Esophagus muscularis mucosa (tissue), 4 donors: ENCODE measurements at regions not wholly inside any gene's neighbourhood (a gene's known extent, or its start where the extent isn't known, plus 50 kb on each side); places are given as distances from the start of the nearest gene placed in this dataset.
"Not testable (repeated sequence)": the region's sequence is repeated elsewhere in the genome, so short reads cannot be mapped to it uniquely, and the experiment has no call there.

Experiments used
- DNase-seq: peaks from one replicate; pipeline ENCODE4 v3.0.0-alpha.2; 2017; ENCODE audit errors: extremely low spot score
- H3K27ac ChIP-seq, 4 donors: fragments of 200-600 bp; sonication (generic); replicated peaks in 1 of 4; 1 replicate in 3 of 4; 2 replicates in 1 of 4; pipeline ENCODE4 v1.5.1; 2016 to 2019; ENCODE audit warnings: mild to moderate bottlenecking in 1 of 4
- H3K27me3 ChIP-seq, 4 donors: fragments of 200-600 bp; sonication (generic); one replicate each; pipeline versions ENCODE4 v1.5.1 to v1.6.0; 2016 to 2019
- H3K36me3 ChIP-seq, 4 donors: fragments of 200-600 bp; sonication (generic); one replicate each; pipeline ENCODE4 v1.5.1; 2016 to 2019
- H3K4me1 ChIP-seq, 4 donors: fragments of 200-600 bp; sonication (generic); one replicate each; pipeline ENCODE4 v1.5.1; 2016 to 2019
- H3K4me3 ChIP-seq, 4 donors: fragments of 200-600 bp; sonication (generic); 1 replicate in 2 of 4; 2 replicates in 2 of 4; pipeline ENCODE4 v1.5.1; 2016 to 2019; ENCODE audit warnings: mild to moderate bottlenecking in 4 of 4, moderate library complexity in 1 of 4
- H3K9me3 ChIP-seq, 4 donors: fragments of 200-600 bp; sonication (generic); 1 replicate in 3 of 4; 2 replicates in 1 of 4; pipeline ENCODE4 v1.5.1; 2016 to 2019
- CTCF ChIP-seq, 3 experiments: fragments of 200-600 bp in 2 of 3; fragments of 450-650 bp in 1 of 3; sonication (generic) in 2 of 3; IDR thresholded peaks; one replicate each; pipeline ENCODE4 v1.5.1; 2017 to 2019; ENCODE audit warnings: antibody characterized with exemption in 3 of 3, mild to moderate bottlenecking in 2 of 3, moderate library complexity in 1 of 3
- EP300 ChIP-seq: sonication (generic); formaldehyde crosslinking; IDR thresholded peaks from one replicate; pipeline ENCODE4 v1.6.1; 2017; ENCODE audit warnings: antibody characterized with exemption
- POLR2A ChIP-seq: fragments of 450-650 bp; IDR thresholded peaks from one replicate; pipeline ENCODE4 v1.6.1; 2017; ENCODE audit warnings: antibody characterized with exemption, moderate library complexity, mild to moderate bottlenecking, low read depth
- POLR2AphosphoS5 ChIP-seq, 2 donors: sonication (generic); formaldehyde crosslinking; IDR thresholded peaks; one replicate each; pipeline ENCODE4 v1.6.1; 2017; ENCODE audit warnings: antibody characterized with exemption in 2 of 2
- WGBS: methylation state at CpG from one replicate; pipeline ENCODE4 v1.1.5; 2018; 5-methylcytosine and 5-hydroxymethylcytosine counted together
- intact Hi-C: fragments of 100-400 bp; cut with DNase I; formaldehyde crosslinking; loops from one replicate; pipeline ENCODE4 v1.15.1; 2023

GRCh38 chr6:115750946-115751345, 309.7 kb downstream of the FRK start:
- Histone ChIP-seq H3K36me3 (no peaks in the 10 kb centered on the region), H3K9me3 (no peaks in the 10 kb centered on the region), H3K4me1 (peaks cover 0 to 18% (median 0%) of the 10 kb centered on the region in 4 donors), H3K27ac (no peak overlapping the region), H3K27me3 (no peaks in the 10 kb centered on the region), H3K4me3 (no peak overlapping the region)
- TF ChIP-seq POLR2A = no peak
- TF ChIP-seq EP300 = no peak
- no peak for TF ChIP-seq POLR2AphosphoS5 (IDR thresholded peaks at IDR 0.05)
- TF ChIP-seq CTCF (IDR thresholded peaks at IDR 0.05) = no peak
- WGBS = 71% methylated on average over 5 of the region's 5 CpGs
- intact Hi-C loops = no loop called here
- no peak for DNase-seq

- H3K4me1 ChIP-seq = peaks cover 0 to 18% (median 0%) of the 10 kb centered on the region in 4 donors
- no peak overlapping the region for H3K27ac ChIP-seq
- intact Hi-C loops = no loop called here
- no peak for DNase-seq
- no peaks in the 10 kb centered on the region for H3K36me3 ChIP-seq
- no peak for TF ChIP-seq CTCF (IDR thresholded peaks at IDR 0.05)
- TF ChIP-seq POLR2AphosphoS5 (IDR thresholded peaks at IDR 0.05) = no peak
- TF ChIP-seq POLR2A = no peak
- TF ChIP-seq EP300 = no peak
- no peaks in the 10 kb centered on the region for H3K27me3 ChIP-seq
- H3K4me3 ChIP-seq = no peak overlapping the region
- WGBS = 100% methylated on average over 1 of the region's 1 CpG
- no peaks in the 10 kb centered on the region for H3K9me3 ChIP-seq
These were observed 310.4 kb downstream of the FRK start for GRCh38 chr6:115750292-115750691.

- peaks cover 0 to 18% (median 0%) of the 10 kb centered on the region in 4 donors for H3K4me1 ChIP-seq
- no peaks in the 10 kb centered on the region for H3K9me3 ChIP-seq
- intact Hi-C loops = no loop called here
- H3K27ac ChIP-seq = no peak overlapping the region
- H3K27me3 ChIP-seq = no peaks in the 10 kb centered on the region
- DNase-seq = no peak
- no peaks in the 10 kb centered on the region for H3K36me3 ChIP-seq
- WGBS = 0% methylated on average over 1 of the region's 1 CpG
- no peak for TF ChIP-seq CTCF (IDR thresholded peaks at IDR 0.05)
- no peak for TF ChIP-seq POLR2AphosphoS5 (IDR thresholded peaks at IDR 0.05)
- TF ChIP-seq EP300 = no peak
- TF ChIP-seq POLR2A = no peak
- no peak overlapping the region for H3K4me3 ChIP-seq
These were observed 313.0 kb downstream of the FRK start for GRCh38 chr6:115747719-115748118.

GRCh38 chr6:115746583-115746982, 314.1 kb downstream of the FRK start:
- H3K27ac ChIP-seq, H3K36me3 ChIP-seq, H3K27me3 ChIP-seq, DNase-seq, H3K4me3 ChIP-seq, intact Hi-C loops, H3K9me3 ChIP-seq: not testable (repeated sequence)
- peaks cover 0 to 18% (median 0%) of the 10 kb centered on the region in 4 donors for H3K4me1 ChIP-seq
- 93% methylated on average over 3 of the region's 3 CpGs for WGBS

GRCh38 chr6:115740907-115741306, 319.8 kb downstream of the FRK start:
- DNase-seq = no peak
- no peak for TF ChIP-seq POLR2AphosphoS5 (IDR thresholded peaks at IDR 0.05)
- TF ChIP-seq EP300 = no peak
- TF ChIP-seq POLR2A = no peak
- TF ChIP-seq CTCF (IDR thresholded peaks at IDR 0.05) = no peak
- H3K27ac ChIP-seq = no peak overlapping the region
- no peak overlapping the region for H3K4me3 ChIP-seq
- H3K9me3 ChIP-seq = no peaks in the 10 kb centered on the region
- intact Hi-C loops = no loop called here
- H3K27me3 ChIP-seq = no peaks in the 10 kb centered on the region
- no peaks in the 10 kb centered on the region for H3K36me3 ChIP-seq
- 89% methylated on average over 1 of the region's 1 CpG for WGBS
- no peaks in the 10 kb centered on the region for H3K4me1 ChIP-seq
